ENCODE measurements at regions not wholly inside any gene's neighbourhood (a gene's known extent, or its start where the extent isn't known, plus 50 kb on each side); places are given as distances from the start of the nearest gene placed in this dataset.

GRCh38 chr1:216922406-216922805 is 199.2 kb upstream of the ESRRG start:
- TF ChIP-seq CTCF (conservative IDR thresholded peaks at IDR 0.05 in 1 of 2, IDR thresholded peaks at IDR 0.05 in 1 of 2; ENCODE audit: low read depth in 1 of 2, low read length in 2 of 2) (no peak), EZH2 (IDR thresholded peaks at IDR 0.05; ENCODE audit: low read length, missing control alignments) (no peak)

Measured in fibroblast of lung (primary cell).